K562 (cell line): ENCODE measurements at regions not wholly inside any gene's neighbourhood (a gene's known extent, or its start where the extent isn't known, plus 50 kb on each side); places are given as distances from the start of the nearest gene placed in this dataset.

Experiments used
- ATAC-seq: fragments of 200-7000 bp; cut with Tn5 transposase; 3 replicates; pipeline ENCODE4 v1.9.1; 2020; ENCODE audit warnings: moderate library complexity
- BruUV-seq: library from RNA; stranded (reverse); fragments of 400-500 nt; replicated peaks from 2 replicates; lab custom pipeline; 2021; lab: Mats Ljungman, UMichigan
- CTCF ChIA-PET: fragments of 300-600 bp; formaldehyde crosslinking; extraction: SDS; loops from one replicate; lab custom pipeline; 2021; ENCODE audit warnings: low intra/inter-chr PET ratio; lab: Yijun Ruan, JAX
- POLR2A ChIA-PET: fragments of 300-600, 350-650 bp; sonication (Branson Sonifier 250); formaldehyde crosslinking; extraction: SDS; loops from one replicate; lab custom pipeline; 2021; ENCODE audit warnings: antibody characterized with exemption, inconsistent platforms; lab: Yijun Ruan, JAX
- DNase-seq, 4 experiments: peaks; one replicate each; pipeline versions ENCODE4 v3.0.0 to v3.0.0-alpha.2; 2011 to 2018; ENCODE audit warnings: low spot score in 3 of 4, mixed read lengths in 3 of 4; ENCODE audit errors: extremely low read depth in 1 of 4
- FAIRE-seq: peaks from 2 replicates; lab custom pipeline; 2011; peaks lifted over from hg19 to GRCh38; lab: Jason Lieb, UNC
- H2AFZ ChIP-seq: 2 replicates; pipeline ENCODE4 v1.6.0; 2011; ENCODE audit warnings: low read depth, low read length, control low read depth, inconsistent platforms
- H3K27ac ChIP-seq: fragments of 200-600 bp; 3 replicates; pipeline ENCODE4 v1.8.0; 2011; ENCODE audit warnings: low read depth, mild to moderate bottlenecking, control low read depth, inconsistent platforms, low read length, moderate library complexity, mixed read lengths; ENCODE audit errors: extremely low read depth
- H3K27me3 ChIP-seq, 2 experiments: fragments of 300-600 bp in 1 of 2; 2 replicates in 1 of 2; 3 replicates in 1 of 2; pipeline versions ENCODE4 v1.6.0 to v1.8.0; 2011; ENCODE audit warnings: inconsistent platforms in 2 of 2, low read length in 2 of 2, mild to moderate bottlenecking in 1 of 2, mixed read lengths in 1 of 2, moderate library complexity in 1 of 2; ENCODE audit not compliant: control insufficient read depth in 2 of 2, insufficient read depth in 2 of 2
- H3K36me3 ChIP-seq: fragments of 300-600 bp; 3 replicates; pipeline ENCODE4 v1.8.0; 2011; ENCODE audit warnings: mild to moderate bottlenecking, low read length, inconsistent platforms; ENCODE audit not compliant: control insufficient read depth, insufficient read depth
- H3K4me1 ChIP-seq, 2 experiments: fragments of 200-600 bp in 1 of 2; replicated peaks in 1 of 2; 2 replicates in 1 of 2; 3 replicates in 1 of 2; pipeline versions ENCODE4 v1.5.1 to v1.8.0; 2011; ENCODE audit warnings: inconsistent platforms in 2 of 2, low read length in 2 of 2, mild to moderate bottlenecking in 1 of 2, mixed read lengths in 1 of 2, moderate library complexity in 1 of 2; ENCODE audit not compliant: control insufficient read depth in 2 of 2, insufficient read depth in 2 of 2
- H3K4me2 ChIP-seq: 2 replicates; pipeline ENCODE4 v1.6.1; 2011; ENCODE audit warnings: low read length, control low read depth, inconsistent platforms, mixed read lengths; ENCODE audit not compliant: insufficient read depth
- H3K4me3 ChIP-seq: fragments of 200-600 bp; sonication (generic), shearing (Covaris generic); 2 replicates; pipeline ENCODE4 v1.5.1; 2016; ENCODE audit warnings: control low read depth, inconsistent platforms
- H3K79me2 ChIP-seq: fragments of 200-600 bp; 3 replicates; pipeline ENCODE4 v1.8.0; 2011; ENCODE audit warnings: low read length, inconsistent platforms; ENCODE audit not compliant: control insufficient read depth, insufficient read depth
- H3K9ac ChIP-seq, 2 experiments: 2 replicates each; pipeline versions ENCODE4 v1.6.0 to v1.6.1; 2011; ENCODE audit warnings: low read depth in 2 of 2, low read length in 2 of 2, control low read depth in 1 of 2, inconsistent platforms in 1 of 2, mild to moderate bottlenecking in 1 of 2, mixed read lengths in 1 of 2; ENCODE audit not compliant: insufficient read depth in 1 of 2
- H3K9me1 ChIP-seq: one replicate; pipeline ENCODE4 v1.6.0; 2011; ENCODE audit warnings: inconsistent platforms, mild to moderate bottlenecking, low read length, moderate library complexity; ENCODE audit not compliant: control insufficient read depth, insufficient read depth
- H3K9me3 ChIP-seq: replicated peaks from 2 replicates; pipeline ENCODE4 v1.5.1; 2011; ENCODE audit warnings: low read depth, low read length, inconsistent platforms; ENCODE audit not compliant: control insufficient read depth, insufficient read depth
- H4K20me1 ChIP-seq: replicated peaks from 2 replicates; pipeline ENCODE4 v1.6.1; 2011; ENCODE audit warnings: low read length, inconsistent platforms, mixed read lengths; ENCODE audit not compliant: control insufficient read depth, insufficient read depth
- ATF1 ChIP-seq, 2 experiments: fragments of 450-650 bp in 1 of 2; IDR thresholded peaks; 2 replicates each; pipeline ENCODE4 v1.6.1; 2016; ENCODE audit warnings: missing compliant biosample characterization in 1 of 2, missing genetic modification characterization in 1 of 2
- C11orf30 ChIP-seq: fragments of 450-650 bp; IDR thresholded peaks from 2 replicates; pipeline ENCODE4 v1.6.1; 2016; ENCODE audit warnings: low read depth, mild to moderate bottlenecking
- EHMT2 ChIP-seq: fragments of 450-650 bp; IDR thresholded peaks from 2 replicates; pipeline ENCODE4 v1.6.1; 2018; ENCODE audit warnings: antibody characterized with exemption
- HDAC1 ChIP-seq, 2 experiments: fragments of 450-650 bp; IDR thresholded peaks; 2 replicates each; pipeline ENCODE4 v1.6.1; 2016 to 2017; ENCODE audit warnings: inconsistent platforms in 1 of 2, mild to moderate bottlenecking in 1 of 2, moderate library complexity in 1 of 2
- NFE2 ChIP-seq: IDR thresholded peaks from 2 replicates; pipeline ENCODE4 v1.6.1; 2014; ENCODE audit warnings: antibody characterized with exemption, low read depth
- OTX1 ChIP-seq: fragments of 450-650 bp; formaldehyde crosslinking; IDR thresholded peaks from 2 replicates; pipeline ENCODE4 v1.4.0; 2022; ENCODE audit warnings: mild to moderate bottlenecking
- RCOR1 ChIP-seq, 2 experiments: IDR thresholded peaks; 2 replicates each; pipeline ENCODE4 v1.6.1; 2012; ENCODE audit warnings: low read depth in 2 of 2, low read length in 2 of 2, borderline replicate concordance in 1 of 2, improper control_type of control experiment in 1 of 2
- SMARCE1 ChIP-seq: fragments of 450-650 bp; IDR thresholded peaks from 2 replicates; pipeline ENCODE4 v1.7.1; 2016; ENCODE audit warnings: mild to moderate bottlenecking
- ZNF23 ChIP-seq: fragments of 250-450 bp; sonication (Bioruptor Pico); IDR thresholded peaks from 2 replicates; pipeline ENCODE4 v1.4.0; 2020; ENCODE audit warnings: mild to moderate bottlenecking
- ZNF316 ChIP-seq: fragments of 450-650 bp; IDR thresholded peaks from 2 replicates; pipeline ENCODE4 v1.6.1; 2016
- ZNF512 ChIP-seq: IDR thresholded peaks from 2 replicates; pipeline ENCODE4 v1.6.1; 2016; ENCODE audit warnings: missing genetic modification characterization, missing compliant biosample characterization
- ZNF655 ChIP-seq: fragments of 250-450 bp; sonication (Bioruptor Pico); IDR thresholded peaks from 2 replicates; pipeline ENCODE4 v1.5.0; 2021
- WGBS: fragments of 100-300 bp; shearing (Covaris generic); methylation state at CpG from one replicate; pipeline ENCODE4 v1.1.6; 2016; ENCODE audit warnings: low coverage, mixed read lengths; ENCODE audit not compliant: insufficient coverage; ENCODE audit errors: missing lambda C conversion rate; 5-methylcytosine and 5-hydroxymethylcytosine counted together
- in situ Hi-C: fragments of 300-500 bp; cut with MboI; formaldehyde crosslinking; loops from 4 replicates; pipeline ENCODE4 v1.15.0; 2018; ENCODE audit warnings: inconsistent platforms, mixed read lengths
- intact Hi-C: fragments of 100-400 bp; cut with micrococcal nuclease; formaldehyde crosslinking; loops from 2 replicates; pipeline ENCODE4 v1.14.2; 2022

GRCh38 chrX:1910207-1910470, 295.3 kb downstream of the ASMT start:
- ATAC-seq (no peak), DNase-seq (no peak), FAIRE-seq (no peak)
- Histone ChIP-seq H3K4me2 (no peak overlapping the region), H3K9me3 (no peaks in the 10 kb centered on the region), H3K27me3 (no peaks in the 10 kb centered on the region), H3K27ac (no peak overlapping the region), H2AFZ (no peak overlapping the region), H3K79me2 (no peaks in the 10 kb centered on the region), H3K9me1 (no peaks in the 10 kb centered on the region), H3K4me3 (no peak overlapping the region), H3K9ac (no peak overlapping the region), H3K36me3 (no peaks in the 10 kb centered on the region), H3K4me1 (no peaks in the 10 kb centered on the region; a peak in 2 of 5 replicates), H4K20me1 (no peaks in the 10 kb centered on the region)
- TF ChIP-seq OTX1 (CRISPR knock-in tag): no peak
- TF ChIP-seq ZNF512 (tag): peak; percentile 68
- in situ Hi-C loops (no loop called here), intact Hi-C loops (no loop called here)
- ChIA-PET POLR2A (no interaction called here), CTCF (no interaction called here)
- no TSS peak for BruUV-seq
- WGBS: 7% methylated on average over 2 of the region's 2 CpGs

GRCh38 chrX:1911401-1912128, 296.7 kb downstream of the ASMT start:
- Histone ChIP-seq H3K36me3 (no peaks in the 10 kb centered on the region), H3K27ac (no peak overlapping the region), H3K27me3 (no peaks in the 10 kb centered on the region), H4K20me1 (no peaks in the 10 kb centered on the region), H3K4me3 (no peak overlapping the region), H3K9me1 (no peaks in the 10 kb centered on the region), H3K9me3 (no peaks in the 10 kb centered on the region), H3K79me2 (no peaks in the 10 kb centered on the region), H3K9ac (no peak overlapping the region), H3K4me1 (no peaks in the 10 kb centered on the region; a peak in 2 of 5 replicates), H3K4me2 (no peak overlapping the region), H2AFZ (no peak overlapping the region)
- no TSS peak for BruUV-seq
- ChIA-PET CTCF (no interaction called here), POLR2A (no interaction called here)
- FAIRE-seq (no peak), DNase-seq (no peak), ATAC-seq (no peak)
- WGBS: 3% methylated on average over 5 of the region's 5 CpGs
- in situ Hi-C loops: no loop called here
- intact Hi-C loops: no loop called here
- TF ChIP-seq HDAC1 (IDR thresholded peaks at IDR 0.05) (peak in 1 of 2 experiments; percentile 20; a peak in 1 of 4 replicates), SMARCE1 (no peak), EHMT2 (no peak), C11orf30 (peak; percentile 44; the same call in 1 of the 2 replicates), ZNF316 (0 out of 2 replicates have a peak, but pooled peaks have one; percentile 14), ATF1 (CRISPR knock-in tag; IDR thresholded peaks at IDR 0.05) (no peak), ATF1 (tag; IDR thresholded peaks at IDR 0.05) (no peak), ZNF512 (tag) (peak; percentile 89), RCOR1 (IDR thresholded peaks at IDR 0.05; ENCODE audit: borderline replicate concordance in 1 of 2, low read depth in 2 of 2, low read length in 2 of 2) (no peak), ZNF655 (CRISPR knock-in tag) (no peak), ZNF23 (CRISPR knock-in tag) (no peak), NFE2 (peak; percentile 71)
